H9 (cell line): ENCODE measurements at regions not wholly inside any gene's neighbourhood (a gene's known extent, or its start where the extent isn't known, plus 50 kb on each side); places are given as distances from the start of the nearest gene placed in this dataset.

ENCODE experiments used
- DNase-seq: peaks from one replicate; pipeline ENCODE4 v3.0.0-alpha.2; 2017
- H2AFZ ChIP-seq: one replicate; pipeline ENCODE4 v1.6.1; 2013; ENCODE audit warnings: mild to moderate bottlenecking, low read length, control low read depth, moderate library complexity
- H2AK5ac ChIP-seq: 2 replicates; pipeline ENCODE4 v1.6.1; 2013; ENCODE audit warnings: low read length, control low read depth, mixed read lengths; ENCODE audit not compliant: insufficient read length
- H2BK120ac ChIP-seq: one replicate; pipeline ENCODE4 v1.6.1; 2013; ENCODE audit warnings: low read depth, mild to moderate bottlenecking, low read length, control low read depth, inconsistent platforms; ENCODE audit not compliant: poor library complexity, severe bottlenecking
- H2BK12ac ChIP-seq: 2 replicates; pipeline ENCODE4 v1.6.1; 2013; ENCODE audit warnings: low read length, control low read depth, mixed read lengths, low read depth; ENCODE audit not compliant: insufficient read length
- H2BK15ac ChIP-seq: 2 replicates; pipeline ENCODE4 v1.6.1; 2013; ENCODE audit warnings: low read depth, low read length, control low read depth
- H2BK20ac ChIP-seq: one replicate; pipeline ENCODE4 v1.6.1; 2013; ENCODE audit warnings: low read depth, mild to moderate bottlenecking, low read length, control low read depth, inconsistent platforms; ENCODE audit not compliant: poor library complexity, severe bottlenecking
- H2BK5ac ChIP-seq: 2 replicates; pipeline ENCODE4 v1.6.1; 2013; ENCODE audit warnings: low read length, control low read depth, mixed read lengths; ENCODE audit not compliant: insufficient read length
- H3K14ac ChIP-seq: 2 replicates; pipeline ENCODE4 v1.6.1; 2013; ENCODE audit warnings: low read length, control low read depth; ENCODE audit not compliant: insufficient read depth
- H3K18ac ChIP-seq: 2 replicates; pipeline ENCODE4 v1.6.1; 2013; ENCODE audit warnings: low read depth, mild to moderate bottlenecking, mixed read lengths, low read length, control low read depth; ENCODE audit not compliant: insufficient read length
- H3K23ac ChIP-seq: 2 replicates; pipeline ENCODE4 v1.6.1; 2013; ENCODE audit warnings: low read length, control low read depth, mixed read lengths, low read depth; ENCODE audit not compliant: insufficient read length
- H3K23me2 ChIP-seq: 2 replicates; pipeline ENCODE4 v1.6.1; 2013; ENCODE audit warnings: low read depth, mild to moderate bottlenecking, mixed read lengths, low read length, control low read depth; ENCODE audit not compliant: insufficient read length, poor library complexity, severe bottlenecking
- H3K27ac ChIP-seq: 2 replicates; pipeline ENCODE4 v1.5.1; 2013; ENCODE audit warnings: low read length, control low read depth, mixed read lengths, low read depth; ENCODE audit not compliant: insufficient read length
- H3K27me3 ChIP-seq: 2 replicates; pipeline ENCODE4 v1.6.1; 2013; ENCODE audit warnings: low read length, control low read depth, inconsistent platforms; ENCODE audit not compliant: insufficient read depth
- H3K4ac ChIP-seq: 2 replicates; pipeline ENCODE4 v1.6.1; 2013; ENCODE audit warnings: low read depth, mild to moderate bottlenecking, control low read depth, inconsistent platforms, low read length, moderate library complexity
- H3K4me1 ChIP-seq: 2 replicates; pipeline ENCODE4 v1.6.1; 2013; ENCODE audit warnings: low read length, control low read depth, inconsistent platforms; ENCODE audit not compliant: insufficient read depth
- H3K4me2 ChIP-seq: 2 replicates; pipeline ENCODE4 v1.6.1; 2013; ENCODE audit warnings: low read length, control low read depth, mixed read lengths; ENCODE audit not compliant: insufficient read length, insufficient read depth
- H3K56ac ChIP-seq: 2 replicates; pipeline ENCODE4 v1.6.1; 2013; ENCODE audit warnings: low read depth, mild to moderate bottlenecking, mixed read lengths, low read length, control low read depth; ENCODE audit not compliant: insufficient read length
- H3K79me1 ChIP-seq: 2 replicates; pipeline ENCODE4 v1.6.1; 2013; ENCODE audit warnings: low read depth, mild to moderate bottlenecking, moderate library complexity, low read length, control low read depth, inconsistent platforms; ENCODE audit not compliant: insufficient read depth, poor library complexity, severe bottlenecking
- H3K79me2 ChIP-seq: 2 replicates; pipeline ENCODE4 v1.6.1; 2013; ENCODE audit warnings: low read length, control low read depth, inconsistent platforms; ENCODE audit not compliant: insufficient read depth
- H3K9ac ChIP-seq: 2 replicates; pipeline ENCODE4 v1.6.1; 2013; ENCODE audit warnings: low read length, control low read depth, mixed read lengths; ENCODE audit not compliant: insufficient read length; ENCODE audit errors: extremely low read depth
- H3K9me3 ChIP-seq: one replicate; pipeline ENCODE4 v1.6.1; 2013; ENCODE audit warnings: low read depth, low read length, inconsistent platforms; ENCODE audit not compliant: control insufficient read depth
- H3T11ph ChIP-seq: one replicate; pipeline ENCODE4 v1.6.1; 2013; ENCODE audit warnings: mild to moderate bottlenecking, low read length, control low read depth, inconsistent platforms
- H4K20me1 ChIP-seq: one replicate; pipeline ENCODE4 v1.6.1; 2013; ENCODE audit not compliant: control insufficient read depth, insufficient read length, insufficient read depth
- H4K5ac ChIP-seq: 2 replicates; pipeline ENCODE4 v1.6.1; 2013; ENCODE audit warnings: low read depth, mild to moderate bottlenecking, mixed read lengths, low read length, control low read depth; ENCODE audit not compliant: insufficient read length
- H4K8ac ChIP-seq: replicated peaks from 2 replicates; pipeline ENCODE4 v1.6.1; 2013; ENCODE audit warnings: low read length, control low read depth, mixed read lengths, low read depth; ENCODE audit not compliant: insufficient read length
- H4K91ac ChIP-seq: 2 replicates; pipeline ENCODE4 v1.6.1; 2013; ENCODE audit warnings: low read depth, mild to moderate bottlenecking, moderate library complexity, mixed read lengths, low read length, control low read depth; ENCODE audit not compliant: insufficient read length
- H3K27ac Mint-ChIP-seq, 3 experiments: 2 replicates in 2 of 3; 3 replicates in 1 of 3; pipeline ENCODE4 v1.8.0; 2020 to 2021; ENCODE audit warnings: mixed read lengths in 3 of 3, mild to moderate bottlenecking in 1 of 3, moderate library complexity in 1 of 3
- H3K27me3 Mint-ChIP-seq: 2 replicates; pipeline ENCODE4 v1.8.0; 2021; ENCODE audit warnings: low read depth, mild to moderate bottlenecking, moderate library complexity, mixed read lengths
- H3K36me3 Mint-ChIP-seq, 3 experiments: 2 replicates in 2 of 3; 3 replicates in 1 of 3; pipeline ENCODE4 v1.8.0; 2020 to 2021; ENCODE audit warnings: low read depth in 3 of 3, mixed read lengths in 3 of 3; ENCODE audit not compliant: insufficient read depth in 1 of 3
- H3K4me1 Mint-ChIP-seq, 2 experiments: 2 replicates each; pipeline ENCODE4 v1.8.0; 2020; ENCODE audit warnings: mixed read lengths in 2 of 2
- H3K4me3 Mint-ChIP-seq, 2 experiments: 2 replicates in 1 of 2; 3 replicates in 1 of 2; pipeline ENCODE4 v1.8.0; 2020 to 2021; ENCODE audit warnings: mild to moderate bottlenecking in 2 of 2, mixed read lengths in 2 of 2, moderate library complexity in 1 of 2
- H3K9me3 Mint-ChIP-seq, 2 experiments: 2 replicates in 1 of 2; 3 replicates in 1 of 2; pipeline ENCODE4 v1.8.0; 2020; ENCODE audit warnings: mild to moderate bottlenecking in 2 of 2, mixed read lengths in 2 of 2, moderate library complexity in 1 of 2
- WGBS: extraction: QIAGEN DNeasy Blood & Tissue Kit; methylation state at CpG from one replicate; pipeline ENCODE4 v1.1.7; 2013; ENCODE audit warnings: missing lambda C conversion rate, low lambda C conversion rate, mixed read lengths; ENCODE audit not compliant: insufficient read length; ENCODE audit errors: extremely low coverage; 5-methylcytosine and 5-hydroxymethylcytosine counted together
- TF ChIP-seq, protein P1 (sequence below): fragments of 200-600 bp; sonication (generic); conservative IDR thresholded peaks from 3 replicates; pipeline ENCODE4 v1.8.0; 2021; ENCODE audit warnings: antibody characterized with exemption, mild to moderate bottlenecking

DNA sequence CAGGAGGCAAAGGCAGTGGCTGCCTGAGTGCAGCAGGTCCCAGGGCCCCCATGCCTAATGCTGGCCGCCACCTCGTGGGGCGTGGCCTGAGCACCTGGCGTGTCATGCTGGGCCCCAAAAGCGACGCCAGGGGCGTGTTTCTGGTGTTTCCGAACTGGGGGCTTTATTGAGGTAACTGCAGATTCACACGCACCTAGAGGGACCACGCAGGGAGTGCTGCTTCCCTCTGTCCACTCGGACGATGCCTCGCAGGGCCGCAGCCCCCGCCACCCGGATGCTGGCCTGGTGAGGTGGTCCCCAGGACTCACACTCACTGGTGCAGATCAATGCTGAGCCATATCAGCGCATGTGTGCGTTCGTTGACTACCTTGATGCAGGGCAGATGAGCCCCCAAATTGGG lies 736.2 kb downstream of the BRD1 start:
- H3K27ac Mint-ChIP-seq: no peak overlapping the region
- H3K23ac ChIP-seq: no peak overlapping the region
- H3K9me3 Mint-ChIP-seq: peaks cover 4% of the 10 kb centered on the region in 2 experiments; a peak in 3 of 5 replicates
- H3K9me3 ChIP-seq: no peaks in the 10 kb centered on the region
- no peaks in the 10 kb centered on the region for H3K79me1 ChIP-seq
- no peak overlapping the region for H2AFZ ChIP-seq
- no peak overlapping the region for H2BK5ac ChIP-seq
- no CpG with 5 or more reads among the region's 19 CpGs for WGBS
- H3K27me3 Mint-ChIP-seq: peaks cover 1% of the 10 kb centered on the region
- no peaks in the 10 kb centered on the region for H3K4me1 ChIP-seq
- H4K91ac ChIP-seq: no peak overlapping the region
- no peak overlapping the region for H4K5ac ChIP-seq
- no peak overlapping the region for H3K4me2 ChIP-seq
- DNase-seq: no peak
- no peak overlapping the region; the same call in 1 of the 2 replicates for H3K14ac ChIP-seq
- H3K27me3 ChIP-seq: no peaks in the 10 kb centered on the region
- 0 out of 4 replicates have a peak, but pooled peaks cover 0 to 4% of the 10 kb centered on the region in 2 experiments for H3K4me1 Mint-ChIP-seq
- H3K56ac ChIP-seq: no peak overlapping the region
- H2BK12ac ChIP-seq: no peak overlapping the region
- H3K4me3 Mint-ChIP-seq: no peak overlapping the region
- H3K36me3 Mint-ChIP-seq: no peaks in the 10 kb centered on the region; a peak in 1 of 7 replicates
- no peak overlapping the region for H4K8ac ChIP-seq
- TF ChIP-seq, protein P1, sequence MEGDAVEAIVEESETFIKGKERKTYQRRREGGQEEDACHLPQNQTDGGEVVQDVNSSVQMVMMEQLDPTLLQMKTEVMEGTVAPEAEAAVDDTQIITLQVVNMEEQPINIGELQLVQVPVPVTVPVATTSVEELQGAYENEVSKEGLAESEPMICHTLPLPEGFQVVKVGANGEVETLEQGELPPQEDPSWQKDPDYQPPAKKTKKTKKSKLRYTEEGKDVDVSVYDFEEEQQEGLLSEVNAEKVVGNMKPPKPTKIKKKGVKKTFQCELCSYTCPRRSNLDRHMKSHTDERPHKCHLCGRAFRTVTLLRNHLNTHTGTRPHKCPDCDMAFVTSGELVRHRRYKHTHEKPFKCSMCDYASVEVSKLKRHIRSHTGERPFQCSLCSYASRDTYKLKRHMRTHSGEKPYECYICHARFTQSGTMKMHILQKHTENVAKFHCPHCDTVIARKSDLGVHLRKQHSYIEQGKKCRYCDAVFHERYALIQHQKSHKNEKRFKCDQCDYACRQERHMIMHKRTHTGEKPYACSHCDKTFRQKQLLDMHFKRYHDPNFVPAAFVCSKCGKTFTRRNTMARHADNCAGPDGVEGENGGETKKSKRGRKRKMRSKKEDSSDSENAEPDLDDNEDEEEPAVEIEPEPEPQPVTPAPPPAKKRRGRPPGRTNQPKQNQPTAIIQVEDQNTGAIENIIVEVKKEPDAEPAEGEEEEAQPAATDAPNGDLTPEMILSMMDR: no peak
- H2AK5ac ChIP-seq: no peak overlapping the region
- no peak overlapping the region for H3K9ac ChIP-seq
- no peaks in the 10 kb centered on the region for H4K20me1 ChIP-seq
- no peaks in the 10 kb centered on the region for H3K23me2 ChIP-seq
- no peak overlapping the region for H3K27ac ChIP-seq
- H2BK120ac ChIP-seq: no peak overlapping the region
- H3K18ac ChIP-seq: no peak overlapping the region
- H3K79me2 ChIP-seq: no peaks in the 10 kb centered on the region
- H2BK15ac ChIP-seq: no peak overlapping the region
- no peak overlapping the region for H3T11ph ChIP-seq
- H2BK20ac ChIP-seq: no peak overlapping the region
- no peak overlapping the region for H3K4ac ChIP-seq
